GM18505 (cell line): ENCODE measurements at regions not wholly inside any gene's neighbourhood (a gene's known extent, or its start where the extent isn't known, plus 50 kb on each side); places are given as distances from the start of the nearest gene placed in this dataset.

Experiments used
- ATAC-seq: cut with Tn5 transposase; IDR thresholded peaks from one replicate; pipeline ENCODE4 v1.9.1; 2021; ENCODE audit not compliant: unreplicated experiment
- POLR2A ChIP-seq: IDR thresholded peaks from 4 replicates; pipeline ENCODE4 v1.6.1; 2011; ENCODE audit warnings: borderline replicate concordance; ENCODE audit not compliant: insufficient read depth, insufficient read length; ENCODE audit errors: extremely low read depth

DNA sequence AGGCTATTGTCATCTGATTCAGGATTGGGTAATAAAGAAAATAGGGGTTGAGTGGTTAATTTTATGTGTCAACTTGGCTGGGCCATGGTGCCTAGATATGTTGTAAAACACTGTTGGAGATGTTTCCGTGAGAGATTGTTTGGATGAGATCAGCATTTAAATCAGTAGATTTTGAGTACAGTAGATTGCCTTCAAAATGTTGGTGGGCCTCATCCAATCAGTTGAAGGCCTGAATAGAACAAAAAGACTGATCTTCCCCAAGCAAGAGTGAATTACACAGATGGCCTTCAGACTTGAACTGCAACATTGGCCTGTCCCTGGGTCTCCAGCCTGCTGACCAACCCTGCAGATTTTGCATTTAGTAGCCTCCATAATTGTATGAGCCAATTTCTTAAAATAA is 401.3 kb upstream of the KIF2A start:
- TF ChIP-seq POLR2A: no peak
- no peak for ATAC-seq

DNA sequence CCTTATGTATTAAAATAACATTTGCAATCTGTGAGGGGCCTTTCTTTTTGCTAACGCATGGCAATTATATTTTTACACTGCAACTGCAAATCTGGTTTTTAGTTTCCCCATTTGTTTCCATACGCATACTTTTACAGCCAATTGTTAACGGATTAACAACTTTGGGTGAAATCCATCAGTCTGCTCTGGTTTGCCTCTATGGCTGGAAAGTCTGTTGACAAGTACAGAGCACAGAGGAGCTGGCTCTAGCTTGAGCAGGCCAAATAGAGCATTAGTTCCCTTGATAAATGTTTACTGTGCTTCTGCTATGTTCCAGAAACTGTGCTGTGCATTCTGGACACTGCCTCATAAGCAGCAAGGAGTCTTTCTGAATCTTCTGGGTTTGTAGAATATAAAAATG is 400.4 kb upstream of the KIF2A start:
- TF ChIP-seq POLR2A: no peak
- ATAC-seq: no peak

DNA sequence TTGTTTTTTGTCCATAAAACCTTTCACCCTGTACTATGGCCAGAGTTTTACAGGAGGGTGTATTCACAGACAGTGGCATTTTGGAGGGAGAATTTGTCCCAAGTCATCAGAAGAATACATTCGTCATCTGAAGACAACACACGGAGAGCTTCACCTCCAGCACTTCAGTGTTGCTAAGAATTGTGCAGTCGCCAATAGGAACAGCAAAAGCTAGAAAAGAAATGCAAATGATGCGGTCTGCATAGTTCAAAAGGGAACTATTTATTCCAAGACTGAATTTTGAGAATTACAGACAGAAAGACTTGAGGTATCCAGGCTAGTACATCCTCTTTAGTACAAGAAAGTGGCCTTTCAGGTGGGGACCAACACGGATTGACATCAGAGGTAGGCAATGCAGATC is 399.2 kb upstream of the KIF2A start:
- no peak for ATAC-seq
- no peak for TF ChIP-seq POLR2A

DNA sequence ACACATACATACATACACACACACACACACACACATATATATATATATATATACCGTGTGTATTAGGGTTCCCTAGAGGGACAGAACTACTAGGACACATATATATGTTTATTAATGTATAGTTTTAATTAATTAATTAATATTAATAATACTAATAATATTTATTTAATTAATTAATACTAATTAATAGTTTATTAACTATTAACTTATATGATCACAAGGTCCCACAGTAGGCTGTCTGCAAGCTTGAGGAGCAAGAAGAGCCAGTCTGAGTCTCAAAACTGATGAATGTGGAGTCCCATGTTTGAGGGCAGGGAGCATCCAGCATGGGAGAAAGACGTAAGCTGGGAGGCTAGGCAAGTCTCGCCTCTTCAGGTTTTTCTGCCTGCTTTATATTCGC is 398.0 kb upstream of the KIF2A start:
- ATAC-seq: no peak
- no peak for TF ChIP-seq POLR2A

DNA sequence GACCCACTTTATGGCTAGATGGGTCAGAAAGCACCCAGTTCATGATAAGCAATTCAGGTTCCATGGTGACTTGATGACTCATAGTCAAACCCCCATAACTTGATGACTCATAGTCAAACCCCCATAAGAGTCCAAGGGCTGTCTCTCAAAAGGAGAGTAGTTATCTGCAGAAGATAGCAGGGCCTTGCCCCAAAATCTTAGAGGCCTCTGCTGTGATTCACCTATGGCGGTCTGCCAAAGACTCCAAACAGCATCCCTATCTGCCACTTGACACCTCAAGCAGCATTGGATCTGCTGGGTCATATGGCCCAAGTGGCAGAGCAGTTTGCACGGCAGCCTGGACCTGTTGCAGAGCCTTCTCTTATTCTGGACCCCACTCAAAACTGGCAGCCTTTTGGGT is 395.2 kb upstream of the KIF2A start:
- TF ChIP-seq POLR2A: no peak
- no peak for ATAC-seq

DNA sequence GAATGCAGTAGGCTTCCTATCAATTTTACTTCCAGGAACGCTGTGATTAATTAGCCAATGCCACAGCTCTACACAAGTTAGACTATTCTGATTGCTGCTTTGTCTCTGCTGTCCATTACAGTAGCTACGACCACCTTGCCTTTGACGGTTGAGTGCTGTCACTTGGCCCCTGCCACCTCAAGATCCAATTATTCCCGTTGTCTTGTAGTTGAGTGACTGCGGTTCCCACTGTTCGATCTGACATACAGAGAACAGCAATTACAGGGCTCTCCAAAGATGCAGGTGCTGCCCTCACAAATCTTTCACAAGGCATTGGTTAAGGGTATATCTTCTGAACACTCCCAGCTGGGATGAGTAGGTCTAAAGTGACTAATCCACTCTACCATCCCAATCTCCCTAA is 393.4 kb upstream of the KIF2A start:
- no peak for ATAC-seq

DNA sequence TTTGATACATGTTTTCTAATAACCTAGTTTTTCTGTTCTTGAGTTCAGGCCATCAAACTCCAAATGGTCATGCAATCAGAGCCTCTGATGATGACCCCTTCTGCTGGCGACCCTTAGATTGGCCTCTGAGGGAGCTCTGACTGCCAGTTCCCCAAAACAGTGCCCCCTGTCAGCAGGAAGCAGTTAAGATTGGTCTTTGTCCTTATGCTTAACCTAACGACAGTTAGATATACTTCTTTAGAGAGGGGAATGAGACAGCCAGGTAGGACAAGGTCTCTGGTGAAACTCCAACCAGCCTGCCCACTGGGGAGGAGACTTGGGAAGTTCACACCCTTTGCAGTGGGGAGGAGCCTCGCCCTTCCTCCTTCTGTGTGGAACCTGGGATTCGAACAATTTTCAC is 390.4 kb upstream of the KIF2A start:
- no peak for ATAC-seq
- no peak for TF ChIP-seq POLR2A

More for the DNA sequence above, 393.4 kb upstream of the KIF2A start:
- TF ChIP-seq POLR2A: no peak

DNA sequence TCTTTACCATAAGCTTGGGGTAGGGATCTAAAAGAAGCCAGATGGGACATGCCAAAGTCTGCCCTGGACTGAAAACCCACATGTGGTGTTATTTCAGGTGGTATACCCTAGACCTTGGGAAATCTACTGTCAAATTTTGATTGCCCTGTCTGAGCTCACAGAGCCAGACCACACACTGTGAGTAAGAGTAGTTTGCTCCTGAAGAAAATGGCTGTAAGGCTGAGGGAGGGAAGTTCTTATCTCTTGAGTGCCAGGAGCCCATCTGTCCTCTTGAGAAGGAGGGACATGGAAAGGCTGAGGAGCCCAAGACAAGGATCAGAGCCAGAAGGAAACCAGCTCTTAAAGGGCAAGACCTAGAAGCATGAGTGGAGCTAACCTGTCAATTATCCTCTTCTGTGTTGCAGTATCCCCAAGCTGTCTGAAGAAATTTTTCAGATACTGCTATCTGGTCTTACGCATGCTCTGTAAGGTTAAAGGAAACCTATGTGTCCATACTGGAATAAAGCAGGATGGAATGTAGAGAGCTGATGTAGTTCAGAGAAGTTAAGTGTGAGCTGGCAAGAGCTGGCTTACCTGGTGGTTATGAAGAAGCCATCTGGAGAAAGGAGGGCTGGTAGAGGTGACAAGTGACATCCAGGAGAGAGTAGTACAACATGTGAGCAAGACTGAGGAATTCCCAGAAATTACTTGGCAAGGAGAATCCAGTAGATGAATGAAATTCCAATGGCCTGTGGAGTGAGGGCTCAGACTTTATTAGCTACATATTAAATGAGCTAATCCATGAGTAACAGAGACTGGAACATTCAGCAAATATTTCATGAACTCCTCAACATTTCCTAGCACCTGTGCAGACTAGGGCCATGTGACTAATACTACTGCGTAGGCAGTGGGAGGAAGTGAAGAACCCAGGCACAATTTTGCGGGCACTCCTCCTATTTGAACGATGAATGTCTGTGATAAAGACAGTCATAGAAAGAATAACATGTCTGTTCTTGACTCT is 389.1 kb upstream of the KIF2A start:
- ATAC-seq: no peak
- no peak for TF ChIP-seq POLR2A

DNA sequence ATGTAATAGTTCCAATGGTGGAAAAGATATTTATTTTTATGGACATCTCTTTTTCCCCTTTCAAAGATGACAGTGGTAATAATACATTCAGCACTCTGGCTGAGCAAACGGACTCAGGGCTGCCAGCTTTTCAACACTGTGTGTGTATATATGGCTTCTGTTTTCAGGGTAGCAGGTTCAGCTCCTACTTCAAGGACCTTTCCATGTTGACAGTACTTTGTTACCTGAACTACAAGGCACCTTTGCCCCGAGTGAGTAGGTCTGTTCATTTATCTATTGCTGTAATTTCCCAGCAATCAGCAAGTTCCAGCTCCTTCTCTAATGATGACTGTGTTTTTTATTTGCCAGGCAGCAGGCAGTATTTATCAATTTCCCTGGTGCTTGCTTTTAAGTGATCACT is 387.4 kb upstream of the KIF2A start:
- no peak for TF ChIP-seq POLR2A
- ATAC-seq: no peak

DNA sequence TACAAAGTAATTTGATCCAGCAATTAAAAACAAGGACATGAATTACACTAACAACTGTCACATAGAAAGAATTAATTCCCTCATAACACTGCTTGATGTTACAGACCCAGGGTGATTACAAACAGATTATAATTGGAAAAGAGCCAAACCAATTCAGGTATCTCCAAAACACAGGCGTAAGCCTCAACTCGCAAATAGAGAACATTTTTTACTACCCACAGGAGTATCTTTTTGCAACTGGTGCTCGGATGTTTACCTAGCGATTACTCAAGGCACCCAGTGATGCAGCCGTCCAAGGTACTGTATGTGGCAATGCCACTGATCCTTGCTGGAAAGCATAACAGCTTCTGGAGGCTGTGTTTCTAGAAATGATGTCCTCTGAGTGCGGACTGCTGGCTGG is 386.1 kb upstream of the KIF2A start:
- TF ChIP-seq POLR2A: no peak

DNA sequence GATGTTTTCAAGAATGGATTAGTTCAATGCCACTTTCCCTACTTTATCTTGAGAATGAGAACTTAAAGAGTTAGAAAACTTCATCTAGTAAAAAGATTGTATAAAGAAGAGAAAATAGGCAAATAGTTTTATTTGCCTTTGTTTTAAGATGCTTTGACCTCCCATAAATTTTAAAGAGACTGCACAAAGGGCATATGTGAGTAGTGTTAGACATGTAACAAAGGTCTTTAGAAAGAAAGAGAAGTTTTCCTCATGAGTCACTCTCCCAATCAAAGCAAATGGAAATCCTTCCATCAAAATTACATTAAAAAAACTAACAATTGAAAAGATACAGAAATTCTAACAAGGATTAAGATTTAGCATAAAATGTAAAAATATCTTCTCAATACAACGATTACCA is 381.8 kb upstream of the KIF2A start:
- no peak for TF ChIP-seq POLR2A
- ATAC-seq: no peak

More for the DNA sequence above, 386.1 kb upstream of the KIF2A start:
- no peak for ATAC-seq

DNA sequence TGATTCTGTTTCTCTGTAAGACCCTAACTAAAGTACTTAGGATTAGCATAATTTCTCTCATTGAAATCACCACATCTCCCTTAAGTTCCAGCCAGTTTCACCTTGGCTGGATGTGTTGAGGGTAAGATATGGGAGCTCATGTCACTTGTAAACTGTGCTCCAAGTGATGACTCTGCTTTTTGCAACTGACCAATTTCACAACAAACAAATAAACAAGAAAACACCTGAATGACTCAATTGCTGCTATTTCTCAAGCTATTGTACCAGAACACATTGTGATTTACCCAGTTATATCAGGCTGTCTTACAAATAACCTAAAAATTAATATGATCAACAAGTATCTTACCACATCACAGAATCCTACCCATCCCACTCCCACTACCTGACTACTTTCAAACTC is 379.1 kb upstream of the KIF2A start:
- no peak for ATAC-seq
- TF ChIP-seq POLR2A: no peak

DNA sequence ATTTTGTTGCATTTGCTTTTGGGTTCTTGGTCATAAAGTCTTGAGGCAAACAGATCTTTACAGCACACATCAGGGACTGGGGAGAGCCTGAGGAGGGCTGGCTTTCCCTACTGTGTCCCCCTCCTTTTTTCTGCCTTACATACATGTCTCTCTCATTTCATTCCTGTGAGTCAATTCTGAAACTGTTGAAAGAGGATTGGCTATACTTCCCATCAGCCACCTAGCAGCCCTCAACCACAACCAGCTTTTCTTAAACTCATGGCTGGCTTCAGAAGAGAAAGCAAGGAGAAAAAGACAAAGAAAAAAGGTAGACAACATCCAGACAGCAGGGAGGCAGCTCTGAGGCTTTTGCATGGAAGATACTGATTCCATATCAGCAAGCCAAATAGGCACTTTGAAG is 374.8 kb upstream of the KIF2A start:
- no peak for ATAC-seq
- no peak for TF ChIP-seq POLR2A
